ENCODE measurements at regions not wholly inside any gene's neighbourhood (a gene's known extent, or its start where the extent isn't known, plus 50 kb on each side); places are given as distances from the start of the nearest gene placed in this dataset.

GRCh38 chr1:87194271-87194774, 134.4 kb upstream of the LMO4 start:
- Mint-ChIP-seq H3K4me1 (peaks cover 15 to 19% of the 10 kb centered on the region in 2 experiments), H3K9me3 (peaks cover 11% of the 10 kb centered on the region in 2 experiments)
- WGBS (ENCODE audit: extremely low coverage, insufficient read length, low lambda C conversion rate) = no CpG with 5 or more reads among the region's 1 CpG

More at GRCh38 chr1:87194271-87194774, 134.4 kb upstream of the LMO4 start:
- Histone ChIP-seq H3K9me3 (ENCODE audit: control insufficient read depth, low read depth, low read length) (no peaks in the 10 kb centered on the region), H2BK20ac (ENCODE audit: low read depth, low read length, poor library complexity, severe bottlenecking) (no peak overlapping the region), H4K91ac (ENCODE audit: insufficient read length, low read depth, low read length) (no peak overlapping the region), H3K4ac (ENCODE audit: low read depth, low read length) (no peak overlapping the region), H3K4me2 (ENCODE audit: insufficient read depth, insufficient read length, low read length) (no peak overlapping the region), H2BK120ac (ENCODE audit: low read depth, low read length, poor library complexity, severe bottlenecking) (no peak overlapping the region), H3K23ac (ENCODE audit: insufficient read length, low read depth, low read length) (no peak overlapping the region), H4K8ac (replicated peaks; ENCODE audit: insufficient read length, low read depth, low read length) (no peak overlapping the region), H2BK5ac (ENCODE audit: insufficient read length, low read length) (no peak overlapping the region), H2BK15ac (ENCODE audit: low read depth, low read length) (no peak overlapping the region), H4K5ac (ENCODE audit: insufficient read length, low read depth, low read length) (no peak overlapping the region), H3K79me1 (ENCODE audit: insufficient read depth, low read depth, low read length, poor library complexity, severe bottlenecking) (no peaks in the 10 kb centered on the region), H3K56ac (ENCODE audit: insufficient read length, low read depth, low read length) (no peak overlapping the region), H3K14ac (ENCODE audit: insufficient read depth, low read length) (no peak overlapping the region), H3K23me2 (ENCODE audit: insufficient read length, low read depth, low read length, poor library complexity, severe bottlenecking) (no peaks in the 10 kb centered on the region), H3K27me3 (ENCODE audit: insufficient read depth, low read length) (no peaks in the 10 kb centered on the region; the same call in 1 of the 2 replicates), H3K27ac (ENCODE audit: insufficient read length, low read depth, low read length) (no peak overlapping the region), H4K20me1 (ENCODE audit: control insufficient read depth, insufficient read depth, insufficient read length) (no peaks in the 10 kb centered on the region), H3K18ac (ENCODE audit: insufficient read length, low read depth, low read length) (no peak overlapping the region), H3K79me2 (ENCODE audit: insufficient read depth, low read length) (no peaks in the 10 kb centered on the region), H2AK5ac (ENCODE audit: insufficient read length, low read length) (no peak overlapping the region), H3T11ph (ENCODE audit: low read length) (no peak overlapping the region), H2AFZ (ENCODE audit: low read length) (no peak overlapping the region), H3K9ac (ENCODE audit: extremely low read depth, insufficient read length, low read length) (no peak overlapping the region), H3K4me1 (ENCODE audit: insufficient read depth, low read length) (no peaks in the 10 kb centered on the region; the same call in 1 of the 2 replicates), H2BK12ac (ENCODE audit: insufficient read length, low read depth, low read length) (no peak overlapping the region)
- Mint-ChIP-seq H3K4me3 (no peak overlapping the region), H3K27me3 (ENCODE audit: low read depth) (no peaks in the 10 kb centered on the region), H3K36me3 (ENCODE audit: insufficient read depth in 1 of 3, low read depth in 3 of 3) (peaks cover 3 to 15% (median 5%) of the 10 kb centered on the region in 3 experiments; a peak in 6 of 7 replicates), H3K27ac (no peak overlapping the region; a peak in 1 of 7 replicates)
- DNase-seq = no peak
- TF ChIP-seq CTCF (conservative IDR thresholded peaks at IDR 0.05) = no peak
